CD14-positive monocyte (primary cell): ENCODE measurements at regions not wholly inside any gene's neighbourhood (a gene's known extent, or its start where the extent isn't known, plus 50 kb on each side); places are given as distances from the start of the nearest gene placed in this dataset.

ENCODE experiments used
- DNase-seq, 3 donors: peaks; one replicate each; pipeline ENCODE4 v3.0.0-alpha.2; 2011 to 2022
- H2AFZ ChIP-seq: 2 replicates; pipeline ENCODE4 v1.6.0; 2012; ENCODE audit warnings: mild to moderate bottlenecking, low read depth, low read length, inconsistent platforms; ENCODE audit not compliant: insufficient read depth, poor library complexity, severe bottlenecking
- H3K27ac ChIP-seq, 2 donors: 1 replicate in 1 of 2; 2 replicates in 1 of 2; pipeline ENCODE4 v1.5.1; 2012 to 2013; ENCODE audit warnings: low read length in 2 of 2, control low read depth in 1 of 2, inconsistent platforms in 1 of 2, low read depth in 1 of 2, mild to moderate bottlenecking in 1 of 2
- H3K27me3 ChIP-seq, 2 donors: one replicate each; pipeline versions ENCODE4 v1.6.0 to v1.6.1; 2011 to 2013; ENCODE audit warnings: low read length in 2 of 2; ENCODE audit not compliant: control insufficient read depth in 2 of 2, insufficient read depth in 2 of 2
- H3K36me3 ChIP-seq, 2 donors: replicated peaks in 1 of 2; 1 replicate in 1 of 2; 2 replicates in 1 of 2; pipeline versions ENCODE4 v1.5.1 to v1.6.1; 2012 to 2013; ENCODE audit warnings: low read length in 2 of 2, control low read depth in 1 of 2, inconsistent platforms in 1 of 2, mild to moderate bottlenecking in 1 of 2; ENCODE audit not compliant: insufficient read depth in 2 of 2, control insufficient read depth in 1 of 2
- H3K4me1 ChIP-seq, 2 donors: 1 replicate in 1 of 2; 2 replicates in 1 of 2; pipeline versions ENCODE4 v1.5.1 to v1.6.1; 2012 to 2013; ENCODE audit warnings: low read length in 2 of 2, control low read depth in 1 of 2, inconsistent platforms in 1 of 2, mild to moderate bottlenecking in 1 of 2, moderate library complexity in 1 of 2; ENCODE audit not compliant: insufficient read depth in 2 of 2, control insufficient read depth in 1 of 2
- H3K4me2 ChIP-seq: replicated peaks from 2 replicates; pipeline ENCODE3; 2012; ENCODE audit warnings: low read length, moderate library complexity, mild to moderate bottlenecking; ENCODE audit not compliant: poor library complexity, severe bottlenecking; ENCODE audit errors: extremely low read depth
- H3K4me3 ChIP-seq, 3 experiments: fragments of 200-600 bp in 1 of 3; sonication (generic) in 1 of 3; replicated peaks in 1 of 3; 1 replicate in 2 of 3; 2 replicates in 1 of 3; pipeline ENCODE4 v1.5.1; 2011 to 2013; ENCODE audit warnings: low read length in 3 of 3, mild to moderate bottlenecking in 3 of 3, control low read depth in 2 of 3, low read depth in 2 of 3, inconsistent platforms in 1 of 3, moderate library complexity in 1 of 3
- H3K79me2 ChIP-seq: 2 replicates; pipeline ENCODE4 v1.6.0; 2012; ENCODE audit warnings: mild to moderate bottlenecking, control low read depth, inconsistent platforms, low read length, moderate library complexity; ENCODE audit not compliant: insufficient read depth
- H3K9ac ChIP-seq: 2 replicates; pipeline ENCODE4 v1.6.0; 2017; ENCODE audit warnings: low read length, mild to moderate bottlenecking; ENCODE audit not compliant: insufficient read depth, poor library complexity, severe bottlenecking
- H3K9me3 ChIP-seq, 2 donors: replicated peaks in 1 of 2; 1 replicate in 1 of 2; 2 replicates in 1 of 2; pipeline versions ENCODE4 v1.5.1 to v1.6.1; 2012 to 2013; ENCODE audit warnings: low read length in 2 of 2, control low read depth in 1 of 2; ENCODE audit not compliant: control insufficient read depth in 1 of 2, insufficient read depth in 1 of 2
- H4K20me1 ChIP-seq: 2 replicates; pipeline ENCODE4 v1.6.0; 2012; ENCODE audit warnings: mild to moderate bottlenecking, low read length, control low read depth, moderate library complexity; ENCODE audit not compliant: insufficient read depth
- H3K27ac Mint-ChIP-seq, 7 donors: one replicate each; pipeline ENCODE4 v1.8.0; 2020; ENCODE audit warnings: mild to moderate bottlenecking in 7 of 7, mixed read lengths in 7 of 7, moderate library complexity in 6 of 7, inconsistent platforms in 2 of 7
- H3K27me3 Mint-ChIP-seq, 3 donors: one replicate each; pipeline ENCODE4 v1.8.0; 2021 to 2022; ENCODE audit warnings: low read depth in 3 of 3, mild to moderate bottlenecking in 3 of 3, mixed read lengths in 3 of 3, moderate library complexity in 3 of 3, inconsistent platforms in 1 of 3
- H3K36me3 Mint-ChIP-seq, 2 donors: one replicate each; pipeline ENCODE4 v1.8.0; 2020; ENCODE audit warnings: mixed read lengths in 2 of 2, inconsistent platforms in 1 of 2, mild to moderate bottlenecking in 1 of 2
- H3K4me1 Mint-ChIP-seq: one replicate; pipeline ENCODE4 v1.8.0; 2020; ENCODE audit warnings: mild to moderate bottlenecking, mixed read lengths
- H3K4me3 Mint-ChIP-seq, 2 donors: one replicate each; pipeline ENCODE4 v1.8.0; 2020; ENCODE audit warnings: mild to moderate bottlenecking in 2 of 2, mixed read lengths in 2 of 2, moderate library complexity in 1 of 2
- H3K9me3 Mint-ChIP-seq, 7 donors: one replicate each; pipeline ENCODE4 v1.8.0; 2020 to 2022; ENCODE audit warnings: mixed read lengths in 7 of 7, mild to moderate bottlenecking in 6 of 7, moderate library complexity in 6 of 7, inconsistent platforms in 2 of 7
- CTCF ChIP-seq: fragments of 200-600 bp; IDR thresholded peaks from one replicate; pipeline ENCODE4 v1.8.0; 2022; ENCODE audit warnings: antibody characterized with exemption, mild to moderate bottlenecking
- WGBS: methylation state at CpG from one replicate; pipeline ENCODE4 v1.1.5; 2013; ENCODE audit warnings: missing lambda C conversion rate; ENCODE audit not compliant: insufficient coverage; 5-methylcytosine and 5-hydroxymethylcytosine counted together
- intact Hi-C, 2 donors: fragments of 100-400 bp; cut with micrococcal nuclease; formaldehyde crosslinking; loops; one replicate each; pipeline versions ENCODE4 v1.15.0 to v1.15.1; 2023

DNA sequence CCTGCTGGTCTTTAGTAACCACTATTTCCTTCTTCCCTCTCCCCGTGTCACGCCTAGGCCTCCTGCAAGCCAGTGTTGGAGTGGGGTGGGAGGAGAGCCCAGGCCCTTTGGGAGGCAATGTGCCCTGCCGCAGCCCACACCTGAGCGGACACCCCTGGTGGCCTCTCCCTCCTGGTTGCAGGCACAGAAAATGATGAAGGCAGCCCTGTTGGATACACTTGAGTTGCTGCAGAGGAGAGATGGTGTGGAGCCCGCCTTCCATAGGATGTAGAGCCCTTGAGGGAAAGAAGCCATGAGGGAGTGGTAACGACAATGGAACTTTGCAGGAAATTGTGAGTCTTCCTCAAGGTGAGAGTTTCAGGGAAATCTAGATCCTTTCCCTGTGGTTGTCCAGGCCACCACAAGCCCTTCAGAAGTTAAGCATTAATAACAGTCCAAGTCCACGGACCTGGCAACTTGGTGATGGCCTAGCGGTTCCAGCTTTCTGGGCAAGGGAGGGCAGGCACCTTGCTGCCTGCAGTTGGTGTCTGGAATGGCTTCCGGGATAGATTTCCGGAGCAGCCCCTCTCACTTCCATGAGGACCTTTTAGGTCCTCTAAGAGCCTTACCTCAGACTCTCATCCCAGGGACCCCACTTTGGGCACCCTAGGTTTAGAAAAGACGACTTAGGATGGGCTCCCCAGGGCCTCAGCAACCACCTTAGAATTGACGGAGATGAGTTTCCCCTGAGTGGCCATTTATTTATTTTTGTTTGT, 67.3 kb upstream of the NXT1 start:
- Histone ChIP-seq H3K4me2 (no peak overlapping the region), H3K27ac (no peak overlapping the region), H3K27me3 (no peaks in the 10 kb centered on the region), H3K4me3 (no peak overlapping the region), H3K4me1 (peaks cover under 1 to 2% of the 10 kb centered on the region in 2 donors), H3K9me3 (no peaks in the 10 kb centered on the region), H3K9ac (no peak overlapping the region), H3K79me2 (no peaks in the 10 kb centered on the region), H4K20me1 (no peaks in the 10 kb centered on the region), H2AFZ (no peak overlapping the region), H3K36me3 (no peaks in the 10 kb centered on the region)
- peaks cover 1% of the 10 kb centered on the region for H3K4me1 Mint-ChIP-seq
- TF ChIP-seq CTCF: no peak
- intact Hi-C loops: no loop called here
- H3K36me3 Mint-ChIP-seq: no peaks in the 10 kb centered on the region
- H3K9me3 Mint-ChIP-seq: no peaks in the 10 kb centered on the region
- H3K27me3 Mint-ChIP-seq: peaks cover 0 to 6% (median 5%) of the 10 kb centered on the region in 3 donors
- DNase-seq: no peak
- no peak overlapping the region for H3K27ac Mint-ChIP-seq
- WGBS: 97% methylated on average over 7 of the region's 12 CpGs
- no peak overlapping the region for H3K4me3 Mint-ChIP-seq

DNA sequence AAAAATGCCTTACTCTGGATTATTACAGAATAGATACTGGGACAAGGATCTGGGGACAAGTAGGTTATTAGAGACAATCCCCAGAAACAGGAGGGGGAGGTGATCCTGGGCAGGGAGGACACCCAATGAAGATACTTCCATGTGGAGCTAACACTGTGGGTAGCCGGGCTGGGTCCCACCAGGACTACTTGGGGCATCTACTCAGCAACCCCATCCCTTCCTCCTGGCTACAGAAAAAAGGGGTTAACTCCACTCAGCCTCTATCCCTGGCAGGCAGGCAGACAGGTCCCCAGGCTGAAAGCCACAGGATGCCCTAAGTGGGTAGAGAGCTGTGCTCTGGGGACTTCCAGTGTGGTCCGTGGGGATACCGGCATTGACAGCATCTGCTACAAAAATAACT, 68.0 kb upstream of the NXT1 start:
- Mint-ChIP-seq H3K36me3 (no peaks in the 10 kb centered on the region), H3K27ac (no peak overlapping the region), H3K9me3 (no peaks in the 10 kb centered on the region), H3K4me1 (peaks cover 5% of the 10 kb centered on the region), H3K4me3 (no peak overlapping the region), H3K27me3 (peaks cover 0 to 6% (median 5%) of the 10 kb centered on the region in 3 donors)
- intact Hi-C loops: no loop called here
- H3K4me2 ChIP-seq: no peak overlapping the region
- no peaks in the 10 kb centered on the region for H3K27me3 ChIP-seq
- H4K20me1 ChIP-seq: no peaks in the 10 kb centered on the region
- 60% methylated on average over 1 of the region's 3 CpGs for WGBS
- no peaks in the 10 kb centered on the region for H3K36me3 ChIP-seq
- no peak overlapping the region for H3K4me3 ChIP-seq
- DNase-seq: no peak
- peaks cover 3 to 10% of the 10 kb centered on the region in 2 donors for H3K4me1 ChIP-seq
- TF ChIP-seq CTCF: no peak
- no peak overlapping the region for H3K9ac ChIP-seq
- H3K9me3 ChIP-seq: no peaks in the 10 kb centered on the region
- H3K27ac ChIP-seq: no peak overlapping the region
- H2AFZ ChIP-seq: no peak overlapping the region
- no peaks in the 10 kb centered on the region for H3K79me2 ChIP-seq
